HG03354 (cell line): ENCODE measurements at regions not wholly inside any gene's neighbourhood (a gene's known extent, or its start where the extent isn't known, plus 50 kb on each side); places are given as distances from the start of the nearest gene placed in this dataset.
"Not testable (repeated sequence)": the region's sequence is repeated elsewhere in the genome, so short reads cannot be mapped to it uniquely, and the experiment has no call there.

ENCODE experiments used
- ATAC-seq: cut with Tn5 transposase; IDR thresholded peaks from one replicate; pipeline ENCODE4 v1.9.1; 2021; ENCODE audit warnings: mild to moderate bottlenecking; ENCODE audit not compliant: unreplicated experiment, poor library complexity, severe bottlenecking

GRCh38 chr2:53174539-53174938 lies 593.1 kb upstream of the CHAC2 start:
- ATAC-seq = no peak

GRCh38 chr2:53173698-53174455 lies 593.7 kb upstream of the CHAC2 start:
- no peak for ATAC-seq

- ATAC-seq = no peak
These were observed 594.5 kb upstream of the CHAC2 start for GRCh38 chr2:53173091-53173490.

- ATAC-seq = no peak
These were observed 597.1 kb upstream of the CHAC2 start for GRCh38 chr2:53170466-53170865.

GRCh38 chr2:53167227-53167626 lies 600.4 kb upstream of the CHAC2 start:
- ATAC-seq = no peak

GRCh38 chr2:53150146-53150545 lies 617.5 kb upstream of the CHAC2 start:
- ATAC-seq = no peak

- no peak for ATAC-seq
These were observed 619.4 kb upstream of the CHAC2 start for GRCh38 chr2:53148221-53148620.

GRCh38 chr2:53131416-53131815 lies 636.2 kb upstream of the CHAC2 start:
- ATAC-seq = no peak

- no peak for ATAC-seq
These were observed 637.1 kb upstream of the CHAC2 start for GRCh38 chr2:53130441-53130943.

GRCh38 chr2:53129851-53130250 lies 637.8 kb upstream of the CHAC2 start:
- no peak for ATAC-seq

- no peak for ATAC-seq
These were observed 640.4 kb upstream of the CHAC2 start for GRCh38 chr2:53127061-53127650.

GRCh38 chr2:53114991-53115390 lies 652.6 kb upstream of the CHAC2 start:
- ATAC-seq = no peak

GRCh38 chr2:53114582-53114981 lies 653.0 kb upstream of the CHAC2 start:
- ATAC-seq = no peak

- ATAC-seq = not testable (repeated sequence)
These were observed 655.2 kb upstream of the CHAC2 start for GRCh38 chr2:53112408-53112807.

GRCh38 chr2:53111406-53111805 lies 656.2 kb upstream of the CHAC2 start:
- ATAC-seq = no peak

- ATAC-seq = no peak
These were observed 656.6 kb upstream of the CHAC2 start for GRCh38 chr2:53111004-53111403.

GRCh38 chr2:53108246-53108645 lies 659.4 kb upstream of the CHAC2 start:
- ATAC-seq = no peak

GRCh38 chr2:53104263-53104662 lies 663.3 kb upstream of the CHAC2 start:
- ATAC-seq = no peak

GRCh38 chr2:53103679-53104078 lies 663.9 kb upstream of the CHAC2 start:
- no peak for ATAC-seq

- ATAC-seq = no peak
These were observed 668.9 kb upstream of the CHAC2 start for GRCh38 chr2:53098696-53099078.

- no peak for ATAC-seq
These were observed 671.3 kb upstream of the CHAC2 start for GRCh38 chr2:53096351-53096750.
